ENCODE measurements at regions not wholly inside any gene's neighbourhood (a gene's known extent, or its start where the extent isn't known, plus 50 kb on each side); places are given as distances from the start of the nearest gene placed in this dataset.

- TF ChIP-seq, protein P1, sequence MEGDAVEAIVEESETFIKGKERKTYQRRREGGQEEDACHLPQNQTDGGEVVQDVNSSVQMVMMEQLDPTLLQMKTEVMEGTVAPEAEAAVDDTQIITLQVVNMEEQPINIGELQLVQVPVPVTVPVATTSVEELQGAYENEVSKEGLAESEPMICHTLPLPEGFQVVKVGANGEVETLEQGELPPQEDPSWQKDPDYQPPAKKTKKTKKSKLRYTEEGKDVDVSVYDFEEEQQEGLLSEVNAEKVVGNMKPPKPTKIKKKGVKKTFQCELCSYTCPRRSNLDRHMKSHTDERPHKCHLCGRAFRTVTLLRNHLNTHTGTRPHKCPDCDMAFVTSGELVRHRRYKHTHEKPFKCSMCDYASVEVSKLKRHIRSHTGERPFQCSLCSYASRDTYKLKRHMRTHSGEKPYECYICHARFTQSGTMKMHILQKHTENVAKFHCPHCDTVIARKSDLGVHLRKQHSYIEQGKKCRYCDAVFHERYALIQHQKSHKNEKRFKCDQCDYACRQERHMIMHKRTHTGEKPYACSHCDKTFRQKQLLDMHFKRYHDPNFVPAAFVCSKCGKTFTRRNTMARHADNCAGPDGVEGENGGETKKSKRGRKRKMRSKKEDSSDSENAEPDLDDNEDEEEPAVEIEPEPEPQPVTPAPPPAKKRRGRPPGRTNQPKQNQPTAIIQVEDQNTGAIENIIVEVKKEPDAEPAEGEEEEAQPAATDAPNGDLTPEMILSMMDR (IDR thresholded peaks at IDR 0.05), result no peak
- DNase-seq (ENCODE audit: low spot score) (no peak), ATAC-seq (ENCODE audit: low FRiP score) (no peak)
Observed at GRCh38 chr13:33730147-33730546, 87.8 kb upstream of the RFC3 start.

DNA sequence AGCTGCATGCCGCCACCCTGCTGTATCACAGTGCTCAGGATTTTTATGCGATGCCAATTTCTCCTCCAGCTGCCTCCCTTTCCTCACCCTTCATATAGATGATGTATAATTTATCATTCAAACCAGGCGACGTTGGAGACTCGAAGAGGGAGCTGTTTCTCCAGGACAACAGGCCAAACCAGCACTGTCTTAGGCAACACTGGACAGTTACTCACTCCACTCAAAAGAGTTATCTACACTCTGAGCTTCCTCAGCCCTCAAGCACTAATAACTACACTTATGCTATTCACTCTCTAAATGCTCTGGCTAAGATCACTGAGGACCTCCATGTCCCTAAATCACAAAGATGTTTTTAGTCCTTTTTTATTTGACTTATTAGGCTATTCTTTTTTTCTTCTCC, 87.3 kb upstream of the RFC3 start:
- ATAC-seq (ENCODE audit: low FRiP score), result no peak
- TF ChIP-seq, protein P1 (IDR thresholded peaks at IDR 0.05), result no peak
- DNase-seq (ENCODE audit: low spot score), result no peak

- TF ChIP-seq, protein P1 (IDR thresholded peaks at IDR 0.05), result no peak
- ATAC-seq (ENCODE audit: low FRiP score), result no peak
- no peak for DNase-seq (ENCODE audit: low spot score)
Observed at GRCh38 chr13:33735276-33735675, 82.7 kb upstream of the RFC3 start.

DNA sequence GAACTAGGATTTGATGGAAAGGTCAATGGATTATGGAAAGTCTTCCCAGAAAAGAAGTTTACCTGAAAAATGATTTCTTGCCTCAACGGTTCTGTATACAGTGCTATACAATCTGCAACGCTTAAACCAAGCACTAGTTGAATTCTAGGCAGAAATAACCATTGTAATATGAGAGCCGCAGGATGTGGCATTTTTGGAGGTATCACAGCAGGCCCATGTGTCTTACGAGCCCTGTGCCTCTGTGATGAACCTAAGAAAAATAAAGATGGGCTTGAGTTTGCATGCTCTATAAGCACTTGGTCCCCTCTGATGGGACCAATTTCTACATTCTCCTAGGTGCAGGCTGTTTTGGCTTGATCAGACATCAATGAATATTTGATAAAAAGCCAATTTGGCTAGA, 78.7 kb upstream of the RFC3 start:
- TF ChIP-seq, protein P1 (IDR thresholded peaks at IDR 0.05), result no peak
- ATAC-seq (ENCODE audit: low FRiP score), result no peak
- DNase-seq (ENCODE audit: low spot score), result no peak

DNA sequence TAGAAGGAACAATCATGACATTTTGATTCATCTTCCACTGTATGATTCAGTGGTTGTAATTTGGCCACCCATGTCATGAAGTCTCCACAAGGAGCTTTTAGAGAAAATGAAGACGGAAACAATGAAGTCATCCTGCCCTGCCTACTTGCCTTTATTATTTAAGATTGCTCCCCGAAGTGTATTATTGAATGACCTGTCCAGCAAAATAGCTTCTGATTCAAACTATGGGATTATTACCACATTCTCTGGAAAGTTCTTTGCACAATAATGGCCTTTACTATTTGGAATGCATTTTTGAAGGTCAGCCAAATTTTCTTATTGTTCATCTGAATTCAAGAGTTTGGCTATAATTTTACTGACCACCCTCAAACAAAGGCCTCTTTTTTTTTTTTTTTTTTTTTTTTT, 77.8 kb upstream of the RFC3 start:
- TF ChIP-seq, protein P1 (IDR thresholded peaks at IDR 0.05), result no peak
- ATAC-seq (ENCODE audit: low FRiP score) (no peak), DNase-seq (ENCODE audit: low spot score) (no peak)

GRCh38 chr13:33742321-33742720, 75.6 kb upstream of the RFC3 start:
- TF ChIP-seq, protein P1 (IDR thresholded peaks at IDR 0.05), result no peak
- DNase-seq (ENCODE audit: low spot score) (no peak), ATAC-seq (ENCODE audit: low FRiP score) (no peak)

DNA sequence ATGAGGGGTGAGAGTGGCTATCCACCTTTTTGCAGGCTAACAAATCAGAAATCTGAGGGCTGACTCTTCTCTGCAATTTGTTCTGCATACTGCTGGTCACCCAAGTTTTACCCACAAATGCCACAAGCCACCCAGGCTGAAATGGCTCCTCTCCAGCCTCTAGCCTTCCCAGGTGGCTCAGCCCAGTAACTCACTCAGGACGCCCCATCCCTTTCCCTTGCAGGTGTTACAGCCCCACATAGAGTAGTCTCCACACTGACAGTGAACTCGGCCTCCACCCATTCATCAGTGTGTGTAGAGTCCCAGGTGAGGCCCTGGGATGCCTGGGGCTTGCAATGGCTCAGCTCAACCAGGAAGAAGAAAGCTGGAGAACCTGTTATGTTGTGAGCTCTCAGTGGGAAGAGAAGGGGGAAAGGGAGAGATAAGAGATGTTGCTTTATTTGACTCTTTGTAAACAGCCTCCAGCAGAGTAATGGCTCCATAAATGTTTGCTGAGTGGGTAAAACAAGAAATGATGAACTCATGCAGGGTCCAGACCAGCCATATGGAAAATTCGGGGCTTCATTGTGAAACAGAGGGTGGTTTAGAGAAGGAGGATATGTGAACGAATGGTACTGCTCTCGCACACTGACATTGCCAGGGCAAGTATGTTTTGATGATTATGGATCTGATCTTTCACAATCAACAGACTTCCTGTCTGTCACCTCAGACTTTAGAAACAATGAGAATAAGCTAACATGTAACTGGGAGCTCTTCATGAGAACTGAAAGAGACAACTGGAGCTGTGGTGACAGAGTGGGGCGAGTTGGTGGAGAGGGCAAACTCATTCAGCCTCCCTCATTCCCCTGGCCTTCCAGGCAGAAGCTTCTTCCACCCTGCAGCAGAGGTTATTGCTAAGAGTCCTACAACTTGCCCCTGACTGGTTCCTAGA, 74.2 kb upstream of the RFC3 start:
- TF ChIP-seq, protein P1 (IDR thresholded peaks at IDR 0.05), result no peak
- DNase-seq (ENCODE audit: low spot score) (no peak), ATAC-seq (ENCODE audit: low FRiP score) (no peak)

Measured in omental fat pad (tissue), 3 donors.